ENCODE measurements at regions not wholly inside any gene's neighbourhood (a gene's known extent, or its start where the extent isn't known, plus 50 kb on each side); places are given as distances from the start of the nearest gene placed in this dataset.

DNA sequence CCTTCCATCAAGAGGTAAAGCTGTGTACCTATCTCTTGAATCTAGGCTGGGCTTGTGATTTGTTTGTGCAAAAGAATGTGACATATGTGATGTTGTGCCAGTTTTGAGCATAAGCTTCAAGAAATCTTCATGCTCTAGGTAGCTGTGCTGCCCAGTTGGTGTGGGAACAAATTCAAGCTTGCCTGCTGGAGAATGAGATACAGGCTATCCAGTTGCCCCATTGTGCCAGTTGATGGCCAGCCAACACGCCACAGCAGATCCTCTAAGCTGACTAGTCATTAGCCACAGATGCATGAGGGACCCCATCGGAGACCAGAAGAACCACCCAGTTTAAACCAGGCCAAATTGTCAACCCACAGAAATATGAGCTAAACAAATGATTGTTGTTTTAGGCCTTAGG lies 180.5 kb upstream of the MPHOSPH6 start:
- DNase-seq, result no peak

DNA sequence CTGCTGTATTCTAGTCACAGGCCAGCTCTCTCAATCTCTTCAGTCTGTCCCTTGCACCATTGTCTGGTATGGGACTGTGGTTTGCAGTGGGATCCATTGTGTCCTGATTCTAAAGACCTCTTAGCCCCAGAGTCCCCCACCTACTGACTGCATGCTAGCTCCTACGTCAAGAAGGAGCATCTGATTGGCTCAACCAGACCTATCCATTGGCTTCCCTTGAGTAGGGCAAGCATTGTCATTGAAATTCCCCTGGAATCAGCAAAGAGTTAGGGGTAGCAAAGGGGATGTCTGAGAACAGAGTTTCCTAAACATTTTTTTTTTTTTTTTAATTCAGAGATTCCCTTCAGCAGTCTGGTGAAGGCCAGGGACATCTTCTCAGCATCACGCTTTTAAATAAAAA lies 175.3 kb upstream of the MPHOSPH6 start:
- no peak for DNase-seq

DNA sequence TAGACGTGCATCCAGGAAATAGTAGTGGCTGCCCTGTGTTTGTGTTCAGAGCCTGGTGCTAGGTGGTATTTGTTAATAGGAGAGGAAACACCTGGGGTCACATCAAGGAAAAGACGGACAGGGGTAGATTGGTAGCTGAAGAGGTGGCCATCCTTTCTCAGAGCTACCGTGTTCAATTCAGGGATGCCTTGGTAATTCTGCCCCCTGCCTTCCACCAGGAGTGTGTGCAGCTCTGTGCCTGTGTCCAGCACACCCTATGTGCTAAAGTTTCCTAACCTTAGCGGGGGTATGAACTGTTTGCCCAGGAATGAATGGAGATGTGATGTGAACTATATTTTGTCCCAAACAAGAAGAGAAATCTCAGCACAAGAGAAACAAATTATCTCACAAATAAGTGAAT lies 174.1 kb upstream of the MPHOSPH6 start:
- DNase-seq, result no peak

DNA sequence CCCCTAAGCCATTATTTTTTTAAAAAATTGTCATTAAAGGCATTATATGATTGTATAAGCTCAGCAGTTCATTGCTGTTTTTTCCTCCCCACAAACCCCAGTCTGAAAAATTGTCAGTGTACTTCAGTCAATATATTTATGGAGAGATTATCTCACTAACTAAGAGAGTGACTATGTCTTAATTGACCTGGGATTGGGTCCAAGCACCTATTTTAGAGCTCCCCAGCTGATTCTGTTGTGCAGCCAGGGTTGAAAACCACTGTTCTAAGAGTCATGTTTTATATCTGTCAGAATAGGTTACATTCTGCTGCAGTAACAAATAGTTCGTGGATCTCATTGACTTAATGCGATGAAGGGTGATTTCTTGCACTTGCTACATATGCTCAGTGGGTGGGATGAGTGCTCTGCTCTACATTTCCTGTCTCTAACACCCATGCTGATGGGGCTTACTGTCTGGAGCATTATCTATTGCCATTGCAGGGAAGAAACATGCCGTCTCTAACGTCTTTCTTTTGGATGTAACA lies 171.2 kb upstream of the MPHOSPH6 start:
- no peak for DNase-seq

DNA sequence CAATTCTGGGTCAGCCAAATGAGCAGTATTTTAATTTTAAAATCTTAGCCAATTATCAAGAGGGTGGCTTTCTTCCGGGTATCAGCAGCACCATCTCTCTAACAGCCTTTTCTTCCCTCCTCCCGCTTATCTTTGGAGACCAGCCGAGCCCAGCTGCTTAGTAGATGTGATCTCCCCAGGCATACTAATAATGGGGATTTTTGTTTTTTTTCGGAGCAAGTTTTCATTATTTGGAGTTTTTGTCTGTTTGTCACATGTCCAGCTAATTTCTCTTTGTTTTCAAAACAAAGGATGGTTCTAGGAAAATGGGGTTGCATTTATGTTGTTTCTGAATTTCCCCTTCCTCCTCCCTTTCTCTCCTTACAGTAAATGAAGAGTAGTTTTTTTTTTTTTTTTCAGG lies 170.5 kb upstream of the MPHOSPH6 start:
- no peak for DNase-seq

DNA sequence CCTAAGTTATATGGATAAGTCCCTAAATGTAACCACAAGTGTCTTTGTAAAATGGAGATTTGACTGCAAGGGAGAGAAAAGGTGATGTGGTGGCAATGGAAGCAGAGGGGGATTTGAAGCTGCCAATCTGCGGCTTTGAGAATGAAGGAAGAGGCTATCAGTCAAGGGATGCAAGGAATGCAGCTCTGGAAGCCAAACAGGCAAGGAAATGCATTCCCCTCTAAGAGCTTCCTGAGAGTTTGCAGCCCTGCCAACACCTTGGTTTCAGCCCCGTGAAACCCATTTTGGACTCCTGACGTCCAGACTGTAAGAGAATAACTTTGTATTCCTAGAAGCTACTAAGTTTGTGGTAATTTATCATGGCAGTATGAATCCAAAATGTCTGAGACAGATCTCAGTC lies 167.3 kb upstream of the MPHOSPH6 start:
- DNase-seq, result no peak

DNA sequence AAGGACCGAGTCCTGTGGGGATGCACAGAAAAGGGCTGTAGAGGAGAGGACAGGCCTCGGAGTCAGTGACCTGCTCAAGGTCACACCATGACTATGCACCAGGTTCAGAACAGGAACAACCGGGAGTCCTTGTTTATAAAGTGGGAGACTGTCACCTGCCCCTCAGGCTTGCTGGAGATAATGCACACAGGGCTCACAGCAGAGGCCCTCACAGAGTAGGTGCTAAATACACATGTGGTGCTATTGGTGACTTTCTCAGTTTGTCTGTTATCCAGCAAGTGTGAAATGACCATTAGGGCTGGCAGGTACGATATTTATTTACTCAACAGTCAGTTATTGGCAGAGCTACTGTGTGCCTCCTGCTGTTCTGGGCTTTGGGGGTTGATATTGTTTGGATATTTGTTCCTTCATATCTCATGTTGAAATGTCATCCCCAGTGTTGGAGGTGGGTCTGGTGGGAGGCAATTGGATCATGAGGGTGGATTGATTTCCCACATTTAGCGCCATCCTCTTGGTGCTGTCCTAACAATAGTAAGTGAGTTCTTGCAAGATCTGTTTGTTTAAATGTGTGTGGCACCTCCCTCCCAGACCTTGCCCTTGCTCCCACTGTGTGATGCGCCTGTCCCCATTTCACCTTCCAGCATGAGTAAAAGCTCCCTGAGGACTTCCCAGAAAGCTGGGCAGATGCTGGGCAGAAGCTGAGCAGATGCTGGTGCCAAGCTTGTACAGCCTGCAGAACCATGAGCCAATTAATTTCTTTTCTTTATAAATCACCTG lies 162.1 kb upstream of the MPHOSPH6 start:
- no peak for DNase-seq

DNA sequence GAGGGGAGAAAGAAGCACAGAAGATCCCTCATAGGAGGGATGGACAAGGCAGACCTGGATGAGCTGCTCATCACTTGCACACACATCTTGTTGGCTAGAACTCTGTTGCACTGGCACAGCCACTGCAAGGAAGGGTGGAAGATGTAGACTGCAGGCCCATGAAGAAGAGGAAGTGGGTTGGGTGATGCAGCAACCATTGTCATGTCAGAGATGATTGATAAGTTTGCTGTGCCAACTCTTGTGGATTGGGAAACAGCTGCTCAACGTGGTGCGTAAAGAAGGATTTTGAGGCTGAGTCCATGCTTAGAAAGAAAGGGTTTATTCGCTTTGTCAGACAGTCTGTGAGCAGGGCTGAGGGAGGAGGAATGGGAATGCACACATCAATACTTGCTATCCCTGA lies 161.4 kb upstream of the MPHOSPH6 start:
- DNase-seq, result no peak

DNA sequence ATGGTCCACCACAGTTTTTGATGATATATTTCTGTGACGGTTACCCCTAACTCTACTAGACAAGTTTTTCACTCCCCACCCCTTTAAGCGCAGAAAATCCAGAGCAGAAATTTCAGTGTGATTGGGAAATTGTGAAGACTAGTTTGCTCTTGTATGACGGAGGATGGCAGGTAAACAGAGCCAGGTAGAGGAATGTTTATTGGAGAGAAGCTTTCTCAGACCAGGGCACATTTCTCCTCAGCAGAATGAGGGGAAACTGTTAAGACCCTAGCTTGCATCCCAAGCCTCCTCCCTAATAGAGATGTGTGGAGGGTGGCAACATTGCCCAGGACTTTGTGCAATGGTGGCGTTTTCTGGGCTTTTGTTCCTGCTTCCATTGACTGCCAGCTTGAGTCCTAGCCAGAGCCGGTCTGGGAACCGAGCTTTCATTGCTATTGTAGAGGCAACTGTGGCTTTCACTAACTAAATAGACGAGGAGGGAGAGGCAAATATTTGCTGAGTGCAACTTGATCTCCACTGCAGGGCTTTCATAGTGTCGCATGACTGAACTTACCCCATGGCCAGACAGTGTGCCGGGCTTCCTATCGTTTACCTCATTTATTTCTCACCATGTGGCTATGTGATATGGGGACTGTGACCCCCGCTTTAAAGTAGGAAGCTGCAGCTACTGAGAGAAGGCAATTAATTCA lies 159.6 kb upstream of the MPHOSPH6 start:
- DNase-seq, result no peak

DNA sequence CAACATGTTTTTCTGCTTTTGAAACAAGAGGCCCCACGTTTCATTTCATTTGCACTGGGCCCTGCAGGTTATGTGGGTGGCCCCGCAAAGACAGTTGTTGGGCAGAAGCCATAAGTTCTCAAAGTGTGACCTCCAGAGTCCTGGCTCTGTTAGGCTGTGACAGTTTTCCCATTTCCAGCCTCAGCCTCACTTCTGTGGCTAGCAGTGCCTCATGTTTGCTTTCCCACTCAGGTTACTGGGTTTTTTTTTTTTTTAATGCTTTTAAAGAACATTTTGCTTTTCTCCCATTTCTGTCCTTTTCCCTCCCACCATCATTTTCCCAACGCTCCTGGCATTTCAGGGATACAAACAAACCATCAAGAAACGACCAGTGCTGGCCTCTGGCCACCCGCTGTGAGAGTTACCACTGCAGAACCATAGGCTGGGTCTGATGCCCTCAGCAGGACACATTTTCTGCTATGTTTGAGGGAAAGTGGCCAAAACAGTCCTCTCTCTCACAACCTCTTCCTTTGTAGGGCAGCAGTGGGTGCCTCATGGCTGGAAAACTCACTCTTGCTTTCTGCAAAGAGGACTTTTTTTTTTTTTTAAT lies 159.0 kb upstream of the MPHOSPH6 start:
- DNase-seq, result no peak

DNA sequence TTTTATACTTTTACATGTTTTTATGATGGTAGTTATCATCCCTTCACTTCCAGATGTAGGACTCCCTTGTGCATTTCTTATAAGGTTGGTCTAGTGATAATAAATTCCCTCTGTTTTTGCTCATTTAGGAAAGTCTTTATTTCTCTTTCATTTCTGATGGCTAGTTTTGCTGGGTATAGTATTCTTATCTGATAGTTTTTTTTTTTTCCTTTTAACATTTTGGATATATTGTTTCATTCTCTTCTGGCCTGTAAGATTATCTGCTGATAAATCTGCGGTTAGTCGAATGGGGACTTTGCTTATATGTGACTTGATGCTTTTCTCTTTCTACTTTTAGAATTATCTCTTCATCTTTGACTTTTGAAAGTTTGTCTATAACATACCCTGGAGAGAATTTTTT lies 153.1 kb upstream of the MPHOSPH6 start:
- no peak for DNase-seq

DNA sequence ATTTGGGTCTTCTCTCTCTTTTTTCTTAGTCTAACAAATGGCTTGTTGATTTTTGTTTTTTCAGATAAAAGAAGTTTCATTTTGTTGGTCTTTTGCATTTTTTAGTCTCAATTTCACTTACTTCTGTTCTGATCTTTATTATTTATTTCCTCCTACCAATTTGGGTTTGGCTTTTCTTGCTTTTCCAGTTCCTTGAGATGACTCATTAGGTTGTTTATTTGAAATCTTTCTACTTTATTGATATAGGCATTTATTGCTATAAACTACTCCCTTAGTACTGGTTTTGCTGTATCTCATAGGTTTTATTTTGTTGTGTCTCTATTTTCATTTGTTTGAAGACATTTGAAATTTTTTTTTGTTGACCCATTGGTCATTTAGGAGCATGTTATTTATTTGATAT lies 152.2 kb upstream of the MPHOSPH6 start:
- DNase-seq, result no peak

DNA sequence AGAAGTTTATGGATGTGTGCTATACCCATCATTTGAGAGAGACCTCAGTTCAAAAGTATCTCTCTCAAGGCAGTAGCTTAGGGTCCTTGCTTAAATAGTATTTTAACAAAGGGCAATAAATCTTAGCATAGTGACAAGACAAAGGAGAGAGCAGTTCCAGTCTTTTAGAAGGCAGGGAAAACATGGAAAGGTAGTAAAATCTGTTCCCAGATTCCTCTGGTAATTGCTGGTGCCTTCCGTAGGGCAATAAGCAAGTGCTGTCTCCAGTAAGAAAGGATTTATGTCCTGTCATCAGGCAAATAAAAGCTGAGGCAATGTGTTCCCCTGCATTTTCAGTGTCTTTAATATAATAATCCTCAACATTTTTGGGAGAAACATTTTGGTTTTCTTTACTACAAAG lies 149.0 kb upstream of the MPHOSPH6 start:
- no peak for DNase-seq

DNA sequence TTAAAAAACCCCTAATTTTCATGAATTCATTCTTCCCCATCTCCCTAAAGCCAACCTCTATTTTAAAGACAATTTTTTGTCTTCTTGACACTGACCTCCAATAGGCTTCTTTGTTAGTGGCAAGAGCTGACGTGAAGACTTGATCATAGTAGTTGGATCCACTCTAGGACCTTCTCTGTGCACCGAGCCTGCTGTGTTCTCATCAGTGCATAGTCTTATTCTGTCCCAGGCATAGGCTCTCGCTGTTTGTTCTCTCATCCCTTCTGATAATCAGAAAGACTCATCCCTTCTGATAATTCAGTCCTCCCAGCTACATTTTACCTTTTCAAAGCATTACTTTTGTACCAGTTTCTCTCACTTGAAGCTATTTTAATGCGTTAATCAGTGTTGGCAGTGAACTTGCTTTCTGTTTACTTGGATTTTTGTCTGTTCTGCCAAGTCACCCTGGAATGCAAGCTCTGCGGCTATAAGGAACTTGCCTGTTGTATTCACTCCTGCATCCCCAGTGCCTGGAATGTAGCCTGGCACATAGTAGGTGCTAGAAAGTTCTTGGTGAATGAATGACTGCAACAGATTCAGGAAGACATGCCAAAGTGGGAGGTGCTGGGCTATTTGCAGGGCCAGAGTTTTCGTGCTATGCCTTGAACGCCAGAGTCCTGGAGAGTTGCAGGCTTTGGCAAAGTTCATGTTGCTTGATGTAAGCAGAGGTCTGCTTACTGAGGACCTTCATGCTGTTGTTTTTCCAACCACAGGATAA lies 147.6 kb upstream of the MPHOSPH6 start:
- DNase-seq, result no peak

DNA sequence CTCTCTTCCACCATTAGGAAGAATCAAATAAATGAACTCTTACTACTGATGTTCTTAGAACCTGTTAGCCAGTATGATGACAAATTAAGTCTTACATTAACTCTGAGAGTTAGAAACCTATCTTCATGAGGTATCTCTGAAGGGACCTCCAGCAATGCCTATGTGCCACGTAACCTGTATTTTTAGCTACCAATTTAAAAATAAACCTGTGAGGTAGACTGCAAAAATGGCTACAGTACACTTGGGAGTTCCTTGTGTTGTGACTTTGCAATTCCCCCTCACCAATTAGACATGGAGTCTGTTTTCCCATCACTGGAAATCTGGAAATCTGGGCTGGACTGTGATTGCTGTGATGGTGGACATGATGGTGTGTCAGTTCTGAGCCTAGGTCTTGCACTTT lies 143.7 kb upstream of the MPHOSPH6 start:
- no peak for DNase-seq

DNA sequence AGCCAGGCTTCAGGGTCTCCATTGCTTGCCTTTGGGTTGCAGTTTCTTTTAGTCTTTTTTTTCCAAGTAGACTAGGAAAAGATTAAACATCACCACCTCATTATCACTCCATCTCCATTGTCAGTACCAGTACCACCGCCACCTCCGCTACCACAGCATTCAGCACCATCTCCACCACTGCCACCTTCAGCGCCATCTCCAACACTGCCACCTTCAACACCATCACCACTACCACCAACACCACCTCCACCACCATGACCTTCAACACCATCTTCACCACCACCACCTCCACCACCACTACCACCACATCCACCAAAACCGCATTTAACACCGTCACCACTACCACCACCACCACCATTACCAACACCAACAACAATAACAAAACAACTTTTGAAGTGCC lies 141.5 kb upstream of the MPHOSPH6 start:
- no peak for DNase-seq

DNA sequence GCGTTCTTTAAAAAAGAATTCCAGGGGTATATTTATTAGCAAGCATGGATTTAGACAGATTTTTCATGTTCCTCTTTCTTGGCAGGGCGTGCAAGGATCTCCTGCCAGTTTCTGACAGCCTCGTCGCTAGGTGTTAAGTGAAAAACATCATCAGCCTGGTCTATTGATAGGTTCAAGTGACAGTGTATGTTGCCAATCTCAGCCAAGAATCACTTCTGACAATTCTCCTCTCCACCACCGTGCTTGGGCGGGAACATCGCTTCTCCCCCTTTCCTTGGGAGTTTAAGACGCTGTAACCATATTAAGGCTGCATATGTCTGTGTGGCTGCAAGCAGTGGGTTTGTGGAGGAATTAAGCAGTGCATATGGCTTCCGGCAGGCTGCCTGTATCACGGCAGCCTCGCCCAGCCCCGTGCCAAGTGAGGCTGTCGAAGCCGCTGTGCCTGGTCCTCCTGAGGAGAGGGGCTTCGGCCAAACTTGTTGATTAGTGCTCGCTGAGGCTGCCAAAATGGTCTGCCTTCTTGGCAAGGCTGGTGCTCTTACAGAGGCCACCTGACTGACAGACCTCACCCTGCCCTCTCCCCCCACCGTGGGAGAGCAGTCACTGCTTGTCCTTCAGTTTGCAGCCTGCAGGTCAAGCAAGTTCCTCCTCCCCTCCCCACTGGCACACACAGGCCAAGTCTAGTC lies 132.2 kb upstream of the MPHOSPH6 start:
- DNase-seq, result no peak

DNA sequence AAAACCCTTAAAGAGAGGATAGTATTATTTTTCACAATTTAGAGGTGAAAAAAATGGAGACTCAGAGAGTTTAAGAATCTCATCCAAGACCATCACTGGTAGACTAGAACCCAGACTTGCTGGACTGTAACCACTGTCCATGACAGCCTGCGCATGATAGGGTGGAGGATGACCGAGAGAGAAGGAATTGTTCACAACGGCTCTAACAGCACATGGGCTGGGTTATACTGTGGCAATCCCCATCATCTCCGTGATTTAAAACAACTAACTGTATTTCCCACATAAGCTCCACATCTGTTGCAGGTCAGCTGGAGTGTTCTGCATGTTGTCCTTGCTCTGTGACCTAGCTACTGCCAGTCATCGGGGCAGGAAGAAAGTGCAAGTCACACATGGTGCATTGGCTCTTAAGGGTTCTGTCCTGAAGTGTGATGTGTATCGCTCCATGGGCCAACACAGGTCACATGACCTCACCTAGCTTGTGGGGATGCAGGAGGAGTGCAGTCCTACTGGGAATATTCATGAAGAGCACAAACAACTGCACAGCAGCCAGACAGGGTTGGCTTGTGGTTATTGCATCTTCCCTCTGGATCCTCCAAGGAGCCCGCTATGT lies 131.2 kb upstream of the MPHOSPH6 start:
- no peak for DNase-seq

DNA sequence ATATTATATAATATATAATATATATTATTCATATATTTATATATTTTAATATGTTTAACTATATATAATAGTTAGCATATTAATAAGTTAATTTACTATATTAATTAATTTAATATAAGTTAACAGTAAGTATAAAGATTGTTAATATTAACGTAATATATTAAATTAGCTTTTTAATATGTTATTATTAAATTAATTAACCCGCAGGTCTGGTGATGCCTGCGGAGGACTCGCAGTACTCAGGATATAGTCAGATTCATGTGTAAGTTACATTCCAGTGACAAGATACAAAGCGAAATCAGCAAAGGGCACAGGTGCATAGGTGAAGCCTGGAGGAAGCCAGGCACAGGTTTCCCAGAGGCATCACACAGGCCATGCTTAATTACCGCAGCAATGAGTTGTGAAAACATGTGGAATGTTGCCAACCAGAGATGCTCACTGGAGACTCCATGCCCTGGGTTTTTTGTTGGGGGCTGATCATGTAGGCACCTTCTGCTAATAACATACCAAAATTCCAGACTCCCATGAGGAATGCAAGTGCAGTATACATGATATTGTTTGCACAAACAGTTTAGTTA lies 130.4 kb upstream of the MPHOSPH6 start:
- DNase-seq, result no peak

DNA sequence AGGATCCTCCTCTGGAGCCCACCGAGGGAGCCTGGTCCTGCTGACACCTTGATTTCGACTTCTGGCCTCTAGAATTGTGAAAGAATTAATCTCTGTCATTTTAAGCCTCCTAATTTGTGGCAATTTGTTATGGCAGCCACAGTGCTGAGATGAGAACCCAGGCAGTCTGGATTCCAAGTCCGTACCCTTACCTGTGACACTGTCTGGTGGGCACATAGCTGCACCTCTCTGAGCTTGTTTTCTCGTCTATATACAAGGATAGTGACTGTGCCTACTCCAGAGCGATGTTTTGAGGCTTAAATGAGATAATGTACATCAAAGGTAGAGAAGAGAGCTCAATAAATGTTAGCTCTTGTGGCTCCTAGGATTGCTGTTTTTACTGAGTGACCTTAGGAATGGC lies 128.4 kb upstream of the MPHOSPH6 start:
- no peak for DNase-seq

DNA sequence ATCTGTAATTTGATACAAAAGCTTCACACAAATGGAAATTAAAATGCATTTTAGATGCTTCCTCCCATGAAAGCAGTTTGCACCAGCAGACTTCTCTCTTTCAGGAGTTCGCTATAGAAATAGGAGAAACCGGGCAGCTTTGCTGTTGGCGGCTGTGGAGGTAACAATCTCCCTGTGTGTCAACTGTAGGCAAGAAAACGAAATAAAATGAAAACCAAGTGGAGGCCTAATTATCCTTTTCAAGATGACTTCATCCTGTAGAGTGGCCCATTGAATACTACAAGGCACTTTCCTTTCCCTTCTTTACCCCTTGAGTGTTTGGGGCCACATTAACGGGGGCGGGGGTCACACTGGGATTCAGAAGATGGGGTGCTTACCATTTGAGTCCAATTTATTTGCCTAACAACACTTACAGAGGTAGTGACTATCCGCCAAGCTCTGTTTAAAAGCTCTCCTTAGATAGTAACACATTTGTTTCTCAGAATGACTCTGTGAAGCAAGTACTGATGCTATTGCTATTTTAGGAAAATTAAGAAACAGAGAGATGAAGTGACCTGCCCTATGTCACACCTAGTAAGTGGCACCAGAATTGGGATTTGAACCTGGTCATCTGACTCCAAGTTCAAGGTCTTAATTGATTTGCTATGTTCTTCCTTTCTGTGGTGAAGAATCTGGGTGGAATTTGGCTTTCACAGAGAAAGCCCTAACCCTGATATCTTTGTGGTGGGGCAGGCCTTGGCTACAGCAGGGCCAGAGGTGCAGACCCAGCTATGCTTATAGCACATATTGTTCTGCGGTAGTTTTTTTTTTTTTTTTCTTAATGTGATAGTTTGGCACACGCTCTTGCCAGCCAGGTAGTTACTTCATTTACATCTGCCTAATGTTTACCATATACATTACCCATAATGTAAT lies 125.5 kb upstream of the MPHOSPH6 start:
- DNase-seq, result no peak

Measured in stimulated activated CD4-positive, alpha-beta T cell treated with anti-CD3 and anti-CD28 coated beads, Interleukin-4, amount 100 ng/mL, for 1 hour (primary cell).